ENCODE measurements at regions not wholly inside any gene's neighbourhood (a gene's known extent, or its start where the extent isn't known, plus 50 kb on each side); places are given as distances from the start of the nearest gene placed in this dataset.

DNA sequence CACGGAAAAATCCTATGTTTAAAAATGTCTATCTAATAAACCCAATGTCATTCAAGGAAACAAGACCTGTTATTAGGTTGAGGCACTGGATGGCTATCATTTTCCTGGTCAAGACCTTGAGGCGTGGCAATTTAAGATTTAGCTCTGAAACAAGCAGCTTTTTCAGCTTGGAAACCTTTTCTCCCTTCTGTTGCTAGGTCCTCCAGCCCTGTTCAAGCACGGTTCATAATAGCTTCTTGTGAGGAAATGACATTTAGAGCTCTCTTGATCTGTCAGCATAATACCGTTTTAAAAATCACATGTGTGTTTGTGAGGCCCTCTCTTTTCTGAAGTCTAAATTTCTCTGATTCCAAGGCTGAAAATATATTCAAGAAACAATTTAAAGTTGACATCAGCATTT lies 133.6 kb upstream of the GRPR start:
- Histone ChIP-seq H3K27ac (ENCODE audit: low read depth in 1 of 2, low read length in 2 of 2) (no peak overlapping the region), H3K9ac (ENCODE audit: low read depth in 1 of 2, low read length in 2 of 2) (no peak overlapping the region), H3K9me3 (ENCODE audit: control insufficient read depth in 4 of 4, low read length in 3 of 4) (peaks cover 0 to 5% (median 0%) of the 10 kb centered on the region in 4 donors), H3K4me3 (ENCODE audit: low read depth in 1 of 3, low read length in 3 of 3) (no peak overlapping the region), H3K36me3 (ENCODE audit: control insufficient read depth in 4 of 4, insufficient read depth in 3 of 4, low read depth in 1 of 4, low read length in 3 of 4) (no peaks in the 10 kb centered on the region), H3K27me3 (ENCODE audit: control insufficient read depth in 4 of 4, insufficient read depth in 4 of 4, low read length in 3 of 4) (no peaks in the 10 kb centered on the region), H3K4me1 (ENCODE audit: control insufficient read depth in 4 of 4, insufficient read depth in 4 of 4, low read length in 3 of 4) (no peaks in the 10 kb centered on the region)
- no peak for DNase-seq (ENCODE audit: low spot score)
- TF ChIP-seq FOXA2 (IDR thresholded peaks at IDR 0.05) (no peak), RXRA (IDR thresholded peaks at IDR 0.05) (no peak), GABPA (IDR thresholded peaks at IDR 0.05 in 1 of 2, conservative IDR thresholded peaks at IDR 0.05 in 1 of 2) (no peak), TAF1 (conservative IDR thresholded peaks at IDR 0.05) (no peak), CTCF (IDR thresholded peaks at IDR 0.05; ENCODE audit: low read depth, low read length, missing input control) (no peak), HNF4A (conservative IDR thresholded peaks at IDR 0.05) (no peak), ATF3 (IDR thresholded peaks at IDR 0.05) (no peak)
- TF ChIP-seq, protein P1, sequence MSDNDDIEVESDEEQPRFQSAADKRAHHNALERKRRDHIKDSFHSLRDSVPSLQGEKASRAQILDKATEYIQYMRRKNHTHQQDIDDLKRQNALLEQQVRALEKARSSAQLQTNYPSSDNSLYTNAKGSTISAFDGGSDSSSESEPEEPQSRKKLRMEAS (IDR thresholded peaks at IDR 0.05): no peak
- WGBS: 74% methylated on average over 4 of the region's 4 CpGs

DNA sequence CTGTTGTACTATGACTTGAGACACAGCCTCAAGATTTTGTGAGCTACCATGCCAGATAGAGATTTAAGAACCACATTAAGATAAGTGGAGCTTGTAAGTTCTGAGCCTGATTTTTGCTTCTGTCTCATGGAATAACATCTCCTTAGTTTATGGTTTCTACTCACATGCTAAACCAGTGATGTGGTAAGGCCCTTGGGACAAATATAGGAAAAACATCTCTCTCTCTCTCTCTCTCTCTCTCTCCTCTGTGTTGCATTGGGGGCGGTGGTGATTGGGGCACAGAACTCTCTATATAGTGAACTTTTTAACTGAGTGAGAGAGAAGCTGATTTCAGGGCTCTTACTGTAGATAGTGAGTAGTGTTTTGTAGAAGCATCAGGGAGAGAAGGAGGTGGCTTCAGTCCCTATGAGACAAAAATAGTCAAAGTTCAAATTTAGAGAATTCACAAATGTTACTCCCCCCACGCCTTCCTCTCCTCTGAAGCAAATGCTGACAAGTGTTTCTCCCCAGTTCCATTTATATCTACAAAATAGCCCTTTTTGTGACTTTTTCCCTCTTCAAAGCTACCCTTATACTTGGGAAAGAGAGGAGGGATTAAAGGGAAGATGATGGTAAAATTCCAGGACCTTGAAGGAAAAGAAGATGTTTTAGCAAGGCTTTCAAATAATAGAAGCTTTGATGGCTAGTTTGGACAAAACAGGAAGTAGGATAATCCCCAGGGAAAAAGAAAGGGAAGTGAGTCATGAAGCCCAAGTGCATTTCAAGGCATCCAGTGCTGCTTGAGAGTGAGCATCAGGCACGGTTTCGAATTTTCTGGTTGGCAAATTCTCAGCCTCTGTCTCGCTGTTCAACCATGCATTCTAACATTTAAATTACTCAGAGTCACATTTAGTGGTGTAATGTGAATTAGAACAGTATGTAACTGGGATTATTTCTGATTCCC lies 134.3 kb upstream of the AP1S2 start:
- WGBS: 79% methylated on average over 5 of the region's 5 CpGs
- no peaks in the 10 kb centered on the region for H3K36me3 ChIP-seq (ENCODE audit: control insufficient read depth in 4 of 4, insufficient read depth in 3 of 4, low read depth in 1 of 4, low read length in 3 of 4)
- TF ChIP-seq JUND (IDR thresholded peaks at IDR 0.05): no peak
- TF ChIP-seq HNF4A (conservative IDR thresholded peaks at IDR 0.05): no peak
- no peak for TF ChIP-seq RXRA (IDR thresholded peaks at IDR 0.05)
- TF ChIP-seq ZBTB33 (IDR thresholded peaks at IDR 0.05): no peak
- TF ChIP-seq YY1 (IDR thresholded peaks at IDR 0.05): no peak
- TF ChIP-seq GABPA (IDR thresholded peaks at IDR 0.05 in 1 of 2, conservative IDR thresholded peaks at IDR 0.05 in 1 of 2): no peak
- no peak for TF ChIP-seq CTCF (IDR thresholded peaks at IDR 0.05; ENCODE audit: low read depth, low read length, missing input control)
- TF ChIP-seq EGR1 (IDR thresholded peaks at IDR 0.05; ENCODE audit: low read depth in 2 of 2): no peak
- no peak for TF ChIP-seq FOXA2 (IDR thresholded peaks at IDR 0.05)
- TF ChIP-seq HNF4G (IDR thresholded peaks at IDR 0.05): no peak
- no peak for TF ChIP-seq RAD21 (IDR thresholded peaks at IDR 0.05)
- no peak for TF ChIP-seq TAF1 (conservative IDR thresholded peaks at IDR 0.05)
- no peak for TF ChIP-seq SP1 (IDR thresholded peaks at IDR 0.05)
- TF ChIP-seq, protein P1 (IDR thresholded peaks at IDR 0.05): no peak
- H3K9me3 ChIP-seq (ENCODE audit: control insufficient read depth in 4 of 4, low read length in 3 of 4): peaks cover 0 to 5% (median 0%) of the 10 kb centered on the region in 4 donors
- no peaks in the 10 kb centered on the region for H3K4me1 ChIP-seq (ENCODE audit: control insufficient read depth in 4 of 4, insufficient read depth in 4 of 4, low read length in 3 of 4)
- no peak overlapping the region for H3K27ac ChIP-seq (ENCODE audit: low read depth in 1 of 2, low read length in 2 of 2)
- no peak for DNase-seq (ENCODE audit: low spot score)
- no peak overlapping the region for H3K9ac ChIP-seq (ENCODE audit: low read depth in 1 of 2, low read length in 2 of 2)
- H3K27me3 ChIP-seq (ENCODE audit: control insufficient read depth in 4 of 4, insufficient read depth in 4 of 4, low read length in 3 of 4): no peaks in the 10 kb centered on the region
- H3K4me3 ChIP-seq (ENCODE audit: low read depth in 1 of 3, low read length in 3 of 3): no peak overlapping the region

Data from liver (tissue), 8 donors.